ENCODE measurements at regions not wholly inside any gene's neighbourhood (a gene's known extent, or its start where the extent isn't known, plus 50 kb on each side); places are given as distances from the start of the nearest gene placed in this dataset.
A peak's percentile ranks its signal among the peaks of the same experiment; 100 is the strongest.
"Not testable (repeated sequence)": the region's sequence is repeated elsewhere in the genome, so short reads cannot be mapped to it uniquely, and the experiment has no call there.

DNA sequence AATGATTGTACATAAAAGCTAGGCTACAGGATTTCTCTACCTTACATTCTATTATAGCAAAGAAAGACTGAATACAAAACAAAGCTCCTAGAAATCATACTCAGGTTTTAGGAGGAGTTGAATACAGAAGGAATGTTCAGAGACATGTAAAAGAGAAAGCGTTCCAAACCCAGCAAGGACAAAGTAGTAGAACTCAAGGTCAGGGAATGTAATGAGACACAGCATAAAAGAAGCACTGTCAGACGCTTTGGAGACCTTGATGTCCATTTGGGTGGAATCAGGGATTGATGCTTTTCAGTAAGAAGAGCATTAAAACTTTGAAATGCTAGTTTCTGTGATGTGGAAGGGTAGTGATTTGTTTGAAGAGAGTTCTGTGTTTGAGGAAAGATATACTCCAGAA, 303.6 kb downstream of the PCDH7 start:
- Histone ChIP-seq H4K20me1 (ENCODE audit: insufficient read depth) (no peaks in the 10 kb centered on the region), H3K27ac (ENCODE audit: low read depth, low read length) (peak overlapping the region; percentile 91), H3K9me3 (ENCODE audit: control insufficient read depth in 1 of 2, insufficient read depth in 1 of 2, low read depth in 1 of 2, low read length in 2 of 2) (no peaks in the 10 kb centered on the region), H2AFZ (ENCODE audit: low read depth, low read length, poor library complexity, severe bottlenecking) (no peak overlapping the region), H3K79me2 (ENCODE audit: insufficient read depth, low read length) (peaks cover 98% of the 10 kb centered on the region), H3K9ac (ENCODE audit: low read length) (peak overlapping the region; percentile 78), H3K4me1 (ENCODE audit: control insufficient read depth in 1 of 2, insufficient read depth in 2 of 2, low read length in 2 of 2) (peaks cover 88 to 96% of the 10 kb centered on the region in 2 experiments), H3K9me2 (ENCODE audit: insufficient read depth) (no peaks in the 10 kb centered on the region), H3K27me3 (ENCODE audit: insufficient read depth, low read length) (no peaks in the 10 kb centered on the region), H3K4me2 (ENCODE audit: low read length) (peak overlapping the region; percentile 74), H3K4me3 (replicated peaks in 1 of 2; ENCODE audit: low read depth in 1 of 2, low read length in 2 of 2) (peak overlapping the region in 1 of 2 experiments; percentile 46; a peak in 2 of 4 replicates), H3K36me3 (ENCODE audit: control insufficient read depth in 1 of 2, insufficient read depth in 2 of 2, low read length in 2 of 2) (no peaks in the 10 kb centered on the region)
- ATAC-seq (no peak), DNase-seq (ENCODE audit: low read depth, low spot score) (no peak)
- TF ChIP-seq EZH2phosphoT487 (IDR thresholded peaks at IDR 0.05; ENCODE audit: borderline replicate concordance) = no peak
- peak; percentile 71 for TF ChIP-seq TCF7L2 (IDR thresholded peaks at IDR 0.05; ENCODE audit: borderline replicate concordance, extremely low read depth, insufficient read depth, insufficient read length)
- TF ChIP-seq ZNF274 (IDR thresholded peaks at IDR 0.05; ENCODE audit: low read depth, low read length) = no peak
- no peak for TF ChIP-seq CBX3 (IDR thresholded peaks at IDR 0.05; ENCODE audit: low read depth)
- BruUV-seq (replicated peaks) = no TSS peak
- intact Hi-C loops (cut with micrococcal nuclease) = loop anchor here (5.0 to 10.0 kb wide), 3 partner anchors 71 to 251 kb away; no protein-coding TSS in a partner anchor
- POLR2A ChIA-PET = interaction anchor here (0.6 to 1.6 kb wide), 2 partner anchors 18 to 594 kb away, joined by 3 read pairs; no protein-coding TSS in a partner anchor
- CTCF ChIA-PET = no interaction called here
- RAD21 ChIA-PET (ENCODE audit: low non-redundant PET in 1 of 2, low total read pairs in 2 of 2, uncharacterized antibody in 2 of 2, unreplicated experiment in 2 of 2) = no interaction called here

- RAD21 ChIA-PET (ENCODE audit: low non-redundant PET in 1 of 2, low total read pairs in 2 of 2, uncharacterized antibody in 2 of 2, unreplicated experiment in 2 of 2); H3K4me3 ChIP-seq (replicated peaks in 1 of 2; ENCODE audit: low read depth in 1 of 2, low read length in 2 of 2); H2AFZ ChIP-seq (ENCODE audit: low read depth, low read length, poor library complexity, severe bottlenecking); H4K20me1 ChIP-seq (ENCODE audit: insufficient read depth); DNase-seq (ENCODE audit: low read depth, low spot score); H3K9me2 ChIP-seq (ENCODE audit: insufficient read depth); H3K9me3 ChIP-seq (ENCODE audit: control insufficient read depth in 1 of 2, insufficient read depth in 1 of 2, low read depth in 1 of 2, low read length in 2 of 2); H3K27me3 ChIP-seq (ENCODE audit: insufficient read depth, low read length); BruUV-seq (replicated peaks); CTCF ChIA-PET; ATAC-seq: not testable (repeated sequence)
- Histone ChIP-seq H3K79me2 (ENCODE audit: insufficient read depth, low read length) (peaks cover 98% of the 10 kb centered on the region), H3K27ac (ENCODE audit: low read depth, low read length) (peak overlapping the region; percentile 91), H3K4me2 (ENCODE audit: low read length) (peak overlapping the region; percentile 74), H3K36me3 (ENCODE audit: control insufficient read depth in 1 of 2, insufficient read depth in 2 of 2, low read length in 2 of 2) (0 out of 4 replicates have a peak, but pooled peaks cover 0 to 10% of the 10 kb centered on the region in 2 experiments), H3K4me1 (ENCODE audit: control insufficient read depth in 1 of 2, insufficient read depth in 2 of 2, low read length in 2 of 2) (peaks cover 87 to 94% of the 10 kb centered on the region in 2 experiments), H3K9ac (ENCODE audit: low read length) (peak overlapping the region; percentile 78)
- POLR2A ChIA-PET = interaction anchor here (0.7 to 1.6 kb wide), 2 partner anchors 19 to 113 kb away, joined by 3 read pairs; no protein-coding TSS in a partner anchor
- intact Hi-C loops (cut with micrococcal nuclease) = loop anchor here (5.0 to 10.0 kb wide), 3 partner anchors 72 to 252 kb away; no protein-coding TSS in a partner anchor
These were observed 304.6 kb downstream of the PCDH7 start for GRCh38 chr4:31024781-31025180.

Measured in HCT116 (cell line).